IMR-90 (cell line): ENCODE measurements at regions not wholly inside any gene's neighbourhood (a gene's known extent, or its start where the extent isn't known, plus 50 kb on each side); places are given as distances from the start of the nearest gene placed in this dataset.

Experiments
- CEBPB ChIP-seq: IDR thresholded peaks from 2 replicates; pipeline ENCODE4 v1.6.1; 2012; ENCODE audit warnings: low read depth, low read length, improper control_type of control experiment
- CTCF ChIP-seq: conservative IDR thresholded peaks from 2 replicates; pipeline ENCODE4 v1.5.1; 2012; ENCODE audit warnings: mild to moderate bottlenecking, low read depth, low read length, improper control_type of control experiment
- MAZ ChIP-seq: IDR thresholded peaks from 2 replicates; pipeline ENCODE4 v1.6.1; 2012; ENCODE audit warnings: low read depth, mild to moderate bottlenecking, low read length, improper control_type of control experiment, moderate library complexity, borderline replicate concordance
- MXI1 ChIP-seq: IDR thresholded peaks from 2 replicates; pipeline ENCODE4 v1.6.1; 2012; ENCODE audit warnings: low read depth, mild to moderate bottlenecking, low read length, moderate library complexity, borderline replicate concordance
- POLR2A ChIP-seq: IDR thresholded peaks from 2 replicates; pipeline ENCODE4 v1.6.1; 2012; ENCODE audit warnings: mild to moderate bottlenecking, low read depth, low read length
- RFX5 ChIP-seq: IDR thresholded peaks from 2 replicates; pipeline ENCODE4 v1.8.0; 2012; ENCODE audit warnings: low read depth, mild to moderate bottlenecking, low read length, moderate library complexity
- SMC3 ChIP-seq: fragments of 150-350 bp; IDR thresholded peaks from 2 replicates; pipeline ENCODE4 v1.6.1; 2016; ENCODE audit warnings: low read depth, mild to moderate bottlenecking, antibody characterized with exemption, low read length, moderate library complexity

GRCh38 chr14:85063747-85064146 lies 466.2 kb upstream of the FLRT2 start:
- TF ChIP-seq RFX5 (no peak), MAZ (no peak), CTCF (no peak), POLR2A (no peak), CEBPB (no peak), SMC3 (no peak), MXI1 (no peak)
